NCI-H82 (cell line): ENCODE measurements at regions not wholly inside any gene's neighbourhood (a gene's known extent, or its start where the extent isn't known, plus 50 kb on each side); places are given as distances from the start of the nearest gene placed in this dataset.
A peak's percentile ranks its signal among the peaks of the same experiment; 100 is the strongest.
"Not testable (repeated sequence)": the region's sequence is repeated elsewhere in the genome, so short reads cannot be mapped to it uniquely, and the experiment has no call there.

Experiments
- DNase-seq: peaks from one replicate; lab custom pipeline; 2025; lab: John Stamatoyannopoulos, UW

DNA sequence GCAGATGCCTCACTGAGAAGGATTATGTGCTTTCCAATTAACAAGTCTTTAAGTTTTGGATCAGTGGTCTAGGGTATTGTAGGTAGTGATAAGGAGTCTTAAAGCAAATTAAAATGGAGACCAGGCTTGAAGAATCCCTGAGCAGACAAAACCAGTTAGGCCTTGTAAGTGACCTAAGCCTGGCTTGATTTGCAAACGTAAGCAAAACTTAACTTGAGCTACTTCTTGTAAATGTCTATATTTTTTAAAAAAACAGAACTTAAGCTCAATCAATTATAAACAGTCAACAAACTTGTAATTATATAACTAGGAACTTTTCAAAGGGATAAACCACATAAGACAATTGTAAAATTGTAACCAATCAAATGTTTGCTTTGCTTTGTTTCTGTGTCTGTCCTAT, 72.7 kb upstream of the NALF2 start:
- peak; percentile 83 for DNase-seq

- DNase-seq: no peak
These were observed 73.3 kb upstream of the NALF2 start for GRCh38 chrX:69430785-69431184.

DNA sequence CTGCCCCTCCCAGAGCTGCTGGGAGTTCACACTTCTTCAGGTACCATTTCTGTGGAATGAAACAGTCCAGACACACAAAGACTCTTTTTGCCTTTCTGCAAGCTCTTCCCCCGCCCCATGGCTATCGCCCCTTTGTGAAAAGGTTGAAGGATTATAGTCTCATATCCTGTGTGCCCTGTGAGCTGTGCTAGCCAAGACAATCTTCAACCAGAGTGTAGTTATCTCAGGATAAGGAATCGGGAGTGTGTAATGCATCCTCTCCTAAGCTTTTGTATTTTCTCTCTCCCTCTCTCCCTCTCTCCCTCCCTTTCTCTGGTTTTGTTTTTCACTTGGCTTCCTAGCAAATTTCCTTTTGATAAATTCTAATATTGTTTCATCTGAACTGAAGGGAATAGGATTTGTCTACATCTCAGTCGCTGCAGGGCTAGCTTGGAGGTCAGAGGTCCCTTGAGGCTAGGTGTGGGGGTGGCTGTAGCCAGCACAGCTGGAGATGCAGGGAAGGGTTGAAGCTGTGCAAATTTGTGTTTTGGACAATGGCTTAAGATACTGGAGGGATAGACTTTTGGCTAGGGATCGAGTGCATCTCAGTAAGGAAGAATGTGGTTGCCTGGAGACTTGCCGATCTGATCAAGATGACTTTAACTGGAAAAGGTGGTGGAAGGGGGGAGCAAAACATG, 74.6 kb upstream of the NALF2 start:
- peak; percentile 16 for DNase-seq

- no peak for DNase-seq
These were observed 75.9 kb upstream of the NALF2 start for GRCh38 chrX:69428216-69428615.

GRCh38 chrX:69424910-69425309, 79.2 kb upstream of the NALF2 start:
- peak; percentile 76 for DNase-seq

GRCh38 chrX:69424161-69424560, 80.0 kb upstream of the NALF2 start:
- peak; percentile 60 for DNase-seq

- not testable (repeated sequence) for DNase-seq
These were observed 81.9 kb upstream of the NALF2 start for GRCh38 chrX:69422208-69422607.

GRCh38 chrX:69415698-69416097, 88.4 kb upstream of the NALF2 start:
- DNase-seq: no peak

GRCh38 chrX:69412661-69413060, 91.5 kb upstream of the NALF2 start:
- no peak for DNase-seq

- DNase-seq: no peak
These were observed 105.2 kb upstream of the NALF2 start for GRCh38 chrX:69398881-69399280.

DNA sequence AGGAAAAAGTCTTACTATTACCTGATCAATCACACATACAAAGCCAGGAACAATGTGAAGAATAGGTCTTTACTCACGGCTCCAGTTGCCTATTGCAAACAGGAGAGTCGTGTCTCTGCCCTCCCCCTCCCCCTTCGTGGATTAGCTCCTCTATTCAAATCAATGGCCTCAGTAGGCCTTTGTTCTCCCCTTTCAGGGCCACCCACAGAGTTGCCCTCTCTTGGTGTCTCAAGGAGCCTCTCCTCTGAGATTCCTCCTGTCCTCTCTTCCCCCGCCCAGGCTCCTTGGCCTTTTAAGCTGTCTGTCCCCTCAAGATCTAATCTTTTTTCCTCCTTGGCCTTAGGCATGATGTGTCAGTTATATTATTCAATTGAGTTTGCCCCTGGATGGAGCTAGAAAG, 107.2 kb upstream of the NALF2 start:
- DNase-seq: no peak

DNA sequence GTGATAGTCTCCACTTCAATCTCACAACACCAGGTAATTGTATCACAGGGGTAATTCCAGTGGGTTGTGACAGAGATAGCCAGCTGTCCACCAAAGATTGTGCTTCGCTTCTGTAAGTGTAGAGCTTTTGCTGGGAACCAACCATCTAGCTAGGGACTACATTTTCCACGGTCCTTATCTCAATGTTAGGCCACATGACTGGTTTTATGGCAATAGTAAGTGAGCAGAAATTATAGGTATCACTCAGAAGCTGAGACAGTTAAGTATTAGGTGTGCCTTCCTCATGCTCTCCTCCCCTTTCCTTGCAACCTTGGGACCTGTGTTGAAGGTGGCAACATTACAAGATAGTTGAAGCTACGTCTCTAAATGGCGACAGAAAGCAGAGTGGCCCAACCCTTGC, 108.8 kb upstream of the NALF2 start:
- peak; percentile 23 for DNase-seq

- no peak for DNase-seq
These were observed 115.0 kb upstream of the NALF2 start for GRCh38 chrX:69389101-69389501.

- DNase-seq: no peak
These were observed 115.6 kb upstream of the NALF2 start for GRCh38 chrX:69388526-69388925.

GRCh38 chrX:69387567-69388487, 116.3 kb upstream of the NALF2 start:
- peak; percentile 88 for DNase-seq

DNA sequence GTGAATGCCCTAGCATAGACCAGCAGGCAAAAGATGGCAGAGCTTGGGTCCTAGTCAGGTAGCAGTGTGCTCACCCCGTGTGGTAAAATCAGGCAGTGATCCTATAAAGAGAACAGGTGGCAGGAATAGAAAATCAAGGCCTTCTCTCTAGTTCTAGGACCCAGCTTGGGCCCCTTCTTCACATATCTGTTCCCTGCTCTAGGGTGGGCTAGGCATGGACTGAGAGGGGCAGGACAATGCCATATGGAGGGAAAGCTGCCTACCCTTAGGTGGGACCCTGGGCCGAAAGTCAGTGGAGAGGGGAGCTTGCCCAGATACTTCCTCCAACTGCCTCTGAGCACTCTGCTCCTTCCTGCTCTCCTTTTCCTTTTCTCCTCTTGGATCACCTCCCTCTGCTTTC, 117.4 kb upstream of the NALF2 start:
- peak; percentile 60 for DNase-seq

DNA sequence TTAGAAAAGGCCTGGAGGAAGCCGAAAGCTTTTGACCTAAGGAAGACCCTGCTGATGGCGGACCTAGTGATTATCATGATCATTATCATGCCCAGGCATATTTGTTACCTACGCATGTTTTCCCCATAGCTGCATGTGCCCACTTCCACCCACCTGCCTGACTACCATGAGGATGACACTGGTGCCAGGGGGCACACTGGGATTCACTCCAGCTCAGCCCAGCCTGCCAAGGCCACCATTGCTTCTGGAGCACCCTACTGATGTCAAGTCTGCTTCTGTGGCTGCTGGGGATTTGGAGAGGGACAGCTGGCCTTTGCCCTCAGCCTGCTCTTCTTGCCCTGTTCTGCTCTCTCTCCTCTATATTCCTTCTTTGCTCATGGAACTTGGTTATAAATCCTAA, 124.7 kb upstream of the NALF2 start:
- DNase-seq: no peak

DNA sequence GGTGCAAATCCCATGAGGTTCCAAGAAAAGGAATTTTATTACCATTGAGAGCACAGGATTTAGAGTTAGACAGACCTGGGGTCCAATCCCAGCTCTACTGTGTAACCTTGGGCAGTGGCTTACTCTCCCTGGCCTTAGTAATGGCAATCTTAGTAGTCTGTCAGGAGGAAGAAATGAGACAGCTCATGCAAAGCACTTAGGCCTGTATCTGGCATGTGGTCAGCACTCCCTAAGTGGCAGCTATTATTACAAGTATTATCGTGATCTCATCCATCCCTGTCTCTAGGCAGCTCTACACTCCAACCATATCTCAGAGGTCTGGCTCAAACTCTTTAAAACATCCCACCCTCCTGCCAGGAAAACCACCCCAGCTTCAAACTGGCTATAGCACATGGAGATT, 129.6 kb upstream of the NALF2 start:
- DNase-seq: no peak

GRCh38 chrX:69372435-69372834, 131.7 kb upstream of the NALF2 start:
- no peak for DNase-seq

- DNase-seq: no peak
These were observed 133.0 kb upstream of the NALF2 start for GRCh38 chrX:69371159-69371558.

DNA sequence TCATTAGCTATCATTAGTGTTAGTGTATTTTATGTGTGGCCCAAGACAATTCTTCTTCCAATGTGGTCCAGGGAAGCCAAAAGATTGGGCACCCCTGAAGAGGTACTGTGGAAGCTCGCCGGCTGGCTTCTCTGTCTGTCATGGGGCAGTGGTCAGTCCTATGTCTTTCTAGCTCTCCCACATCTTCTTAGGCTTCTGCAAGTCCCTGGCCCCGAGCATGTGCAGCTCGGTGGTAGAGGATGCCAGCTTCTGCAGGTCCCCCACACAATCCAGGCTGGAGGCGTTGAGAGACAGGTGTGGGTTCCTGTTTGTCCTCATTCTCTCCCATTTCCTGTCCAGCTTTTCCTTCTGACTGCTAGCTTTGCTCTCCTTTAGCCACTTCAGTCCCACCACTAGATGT, 134.1 kb upstream of the NALF2 start:
- DNase-seq: no peak

DNA sequence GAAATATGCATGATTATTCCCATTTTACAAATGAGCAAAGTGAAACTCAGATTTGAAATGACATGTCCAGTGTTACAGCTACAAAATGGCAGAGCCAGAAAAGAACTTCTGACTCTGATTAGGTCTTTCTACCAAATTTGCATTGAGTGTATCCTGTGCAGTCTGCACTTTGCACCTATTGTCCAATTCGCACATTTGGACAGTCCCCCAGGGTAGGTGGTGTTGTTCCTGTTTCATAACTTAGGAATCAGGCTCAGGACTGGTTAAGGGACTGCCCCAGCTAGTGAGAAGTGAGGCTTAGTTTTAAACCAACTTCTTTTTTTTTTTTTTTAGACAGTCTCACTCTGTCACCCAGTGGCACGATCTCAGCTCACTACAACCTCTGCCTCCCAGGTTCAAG, 137.9 kb upstream of the NALF2 start:
- no peak for DNase-seq

DNA sequence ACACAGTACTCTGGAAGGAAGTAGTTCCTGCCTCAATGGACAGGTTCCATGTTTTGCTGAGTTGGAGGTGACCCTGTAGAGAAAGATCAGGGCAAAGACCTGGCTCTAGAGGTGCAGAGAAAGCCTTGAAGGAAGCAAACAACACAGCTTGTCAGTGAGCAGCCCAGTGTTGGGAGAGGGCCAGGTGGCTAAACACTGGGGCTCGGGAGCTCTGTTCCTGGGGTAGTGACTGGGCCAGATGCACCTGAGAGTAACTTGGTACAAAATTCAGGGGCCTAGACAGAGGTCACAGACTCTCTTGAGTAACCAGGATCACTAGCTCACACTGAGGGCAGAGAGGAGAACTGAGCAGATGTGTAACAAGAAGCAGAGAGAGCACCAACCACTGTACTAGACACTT, 138.4 kb upstream of the NALF2 start:
- no peak for DNase-seq
